GM20000 (cell line): ENCODE measurements at regions not wholly inside any gene's neighbourhood (a gene's known extent, or its start where the extent isn't known, plus 50 kb on each side); places are given as distances from the start of the nearest gene placed in this dataset.

Experiments
- DNase-seq: peaks from one replicate; pipeline ENCODE4 v3.0.0; 2012; ENCODE audit warnings: low spot score
- TF ChIP-seq, protein P1 (sequence below): IDR thresholded peaks from 2 replicates; pipeline ENCODE4 v1.5.1; 2012; ENCODE audit warnings: mild to moderate bottlenecking, control low read depth; ENCODE audit errors: extremely low read depth, missing control alignments

DNA sequence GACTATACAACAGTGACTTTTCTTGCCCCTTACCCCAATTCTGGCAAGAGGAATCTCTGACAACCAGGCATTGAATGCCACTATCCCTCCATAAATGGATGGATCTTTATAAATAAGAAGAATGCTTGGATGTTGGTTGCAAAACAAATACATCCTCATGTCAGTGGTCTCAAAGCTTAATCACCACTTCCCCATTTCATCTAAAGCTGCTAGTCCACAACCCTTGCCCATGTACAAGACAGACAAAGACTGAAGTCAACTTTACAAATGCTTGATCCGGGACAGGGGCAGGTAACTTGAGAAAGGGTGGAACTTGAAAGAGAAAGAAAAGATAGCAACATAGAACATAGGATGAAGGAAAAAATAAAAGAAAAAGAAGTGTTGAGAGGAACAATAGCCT is 540.5 kb upstream of the NOX3 start:
- no peak for DNase-seq
- TF ChIP-seq, protein P1, sequence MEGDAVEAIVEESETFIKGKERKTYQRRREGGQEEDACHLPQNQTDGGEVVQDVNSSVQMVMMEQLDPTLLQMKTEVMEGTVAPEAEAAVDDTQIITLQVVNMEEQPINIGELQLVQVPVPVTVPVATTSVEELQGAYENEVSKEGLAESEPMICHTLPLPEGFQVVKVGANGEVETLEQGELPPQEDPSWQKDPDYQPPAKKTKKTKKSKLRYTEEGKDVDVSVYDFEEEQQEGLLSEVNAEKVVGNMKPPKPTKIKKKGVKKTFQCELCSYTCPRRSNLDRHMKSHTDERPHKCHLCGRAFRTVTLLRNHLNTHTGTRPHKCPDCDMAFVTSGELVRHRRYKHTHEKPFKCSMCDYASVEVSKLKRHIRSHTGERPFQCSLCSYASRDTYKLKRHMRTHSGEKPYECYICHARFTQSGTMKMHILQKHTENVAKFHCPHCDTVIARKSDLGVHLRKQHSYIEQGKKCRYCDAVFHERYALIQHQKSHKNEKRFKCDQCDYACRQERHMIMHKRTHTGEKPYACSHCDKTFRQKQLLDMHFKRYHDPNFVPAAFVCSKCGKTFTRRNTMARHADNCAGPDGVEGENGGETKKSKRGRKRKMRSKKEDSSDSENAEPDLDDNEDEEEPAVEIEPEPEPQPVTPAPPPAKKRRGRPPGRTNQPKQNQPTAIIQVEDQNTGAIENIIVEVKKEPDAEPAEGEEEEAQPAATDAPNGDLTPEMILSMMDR, result no peak

DNA sequence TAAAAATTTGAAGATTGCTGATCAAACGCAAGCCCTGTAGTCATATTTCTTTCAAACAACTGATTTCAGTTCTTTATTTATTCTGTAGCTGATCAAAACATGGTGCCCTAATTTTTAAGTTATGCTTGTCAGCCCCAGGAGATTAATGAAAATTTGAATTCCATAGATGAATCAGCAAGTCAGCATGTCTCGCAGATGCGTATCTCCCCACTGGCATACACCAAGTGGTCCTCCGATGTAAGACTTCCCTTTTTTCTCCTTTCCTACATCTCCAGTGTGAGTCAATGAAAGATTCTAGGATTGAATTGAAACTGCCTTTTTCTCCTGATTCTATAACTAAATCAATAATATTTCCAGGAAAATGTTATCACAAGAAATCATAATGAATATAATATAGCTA is 539.6 kb upstream of the NOX3 start:
- TF ChIP-seq, protein P1, result no peak
- no peak for DNase-seq

DNA sequence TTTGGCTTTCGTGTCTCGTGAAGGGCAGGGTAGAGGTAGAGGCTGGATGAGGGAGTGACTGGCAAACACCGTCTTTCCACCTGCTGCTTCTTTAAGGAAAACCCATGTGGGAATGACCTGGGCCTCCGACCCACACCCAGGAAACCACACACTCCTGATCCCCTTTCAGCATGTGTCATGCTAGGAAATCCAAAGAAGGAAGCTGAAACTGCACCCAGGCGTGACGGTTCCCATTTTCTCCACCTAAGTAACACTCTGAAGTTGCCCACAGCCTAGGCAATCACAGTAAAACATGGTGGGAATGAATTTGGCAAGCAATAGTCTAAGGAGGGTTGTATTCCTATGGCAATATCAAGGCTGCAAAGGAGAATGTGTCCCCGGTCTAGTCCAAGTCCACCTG is 538.4 kb upstream of the NOX3 start:
- TF ChIP-seq, protein P1, result no peak
- no peak for DNase-seq

DNA sequence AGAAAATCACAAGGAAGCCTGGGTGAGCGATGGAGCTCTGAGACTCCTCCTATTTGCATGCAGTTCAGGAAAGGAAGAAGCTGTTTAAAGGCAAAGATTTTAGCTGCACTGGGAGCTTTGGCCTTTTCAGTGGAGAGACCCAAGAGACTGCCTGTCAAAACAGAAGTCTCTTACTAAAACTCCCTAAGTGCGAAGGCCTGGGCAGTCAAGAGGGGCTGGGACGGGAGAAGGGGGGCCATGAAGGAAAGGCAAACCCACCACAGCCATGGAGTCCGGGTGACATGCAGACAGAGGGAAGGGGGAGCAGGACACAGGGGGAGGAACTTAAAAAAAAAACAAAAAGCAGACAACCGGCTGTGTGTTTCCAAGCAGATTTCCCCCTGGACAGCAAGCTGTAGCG is 537.6 kb upstream of the NOX3 start:
- DNase-seq, result no peak
- TF ChIP-seq, protein P1, result no peak

DNA sequence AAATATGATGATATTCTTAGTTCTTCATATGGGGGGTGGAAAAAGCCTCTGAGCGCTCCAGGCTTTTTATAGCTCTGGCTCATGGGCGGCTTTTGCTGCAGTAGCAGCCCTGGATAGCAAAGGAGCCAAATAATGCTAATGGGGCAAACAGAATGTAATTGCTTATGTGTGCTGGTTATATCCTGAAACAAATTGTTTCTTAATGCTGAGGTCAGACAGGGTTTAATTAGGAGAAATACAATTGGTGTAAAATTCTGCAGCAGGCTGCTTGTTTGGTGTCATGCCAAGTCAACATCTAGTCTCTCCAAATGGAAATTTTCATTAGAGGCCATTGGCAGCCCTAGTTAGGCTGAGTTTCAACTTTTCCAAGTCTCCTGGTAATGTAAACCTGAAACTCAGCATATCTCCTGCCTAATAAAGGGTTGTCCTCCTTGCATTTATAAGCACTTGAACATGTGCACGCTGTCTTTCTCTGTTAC is 530.1 kb upstream of the NOX3 start:
- DNase-seq, result no peak
- TF ChIP-seq, protein P1, result no peak

DNA sequence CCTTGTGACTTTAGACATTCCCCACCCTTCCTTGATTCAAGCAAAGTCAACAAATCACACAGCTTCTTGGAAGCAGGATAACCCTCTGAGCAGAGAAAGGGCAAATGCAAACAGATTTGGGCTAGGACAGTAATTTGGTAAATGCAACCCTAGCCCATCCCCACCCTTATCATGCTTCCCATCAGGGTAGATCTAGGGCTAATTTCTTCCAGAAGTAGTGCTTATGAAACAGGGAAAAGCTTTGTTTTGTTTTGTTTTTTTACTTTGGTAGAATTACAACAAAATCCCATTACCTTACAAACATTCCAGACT is 525.1 kb upstream of the NOX3 start:
- DNase-seq, result no peak
- TF ChIP-seq, protein P1, result no peak

DNA sequence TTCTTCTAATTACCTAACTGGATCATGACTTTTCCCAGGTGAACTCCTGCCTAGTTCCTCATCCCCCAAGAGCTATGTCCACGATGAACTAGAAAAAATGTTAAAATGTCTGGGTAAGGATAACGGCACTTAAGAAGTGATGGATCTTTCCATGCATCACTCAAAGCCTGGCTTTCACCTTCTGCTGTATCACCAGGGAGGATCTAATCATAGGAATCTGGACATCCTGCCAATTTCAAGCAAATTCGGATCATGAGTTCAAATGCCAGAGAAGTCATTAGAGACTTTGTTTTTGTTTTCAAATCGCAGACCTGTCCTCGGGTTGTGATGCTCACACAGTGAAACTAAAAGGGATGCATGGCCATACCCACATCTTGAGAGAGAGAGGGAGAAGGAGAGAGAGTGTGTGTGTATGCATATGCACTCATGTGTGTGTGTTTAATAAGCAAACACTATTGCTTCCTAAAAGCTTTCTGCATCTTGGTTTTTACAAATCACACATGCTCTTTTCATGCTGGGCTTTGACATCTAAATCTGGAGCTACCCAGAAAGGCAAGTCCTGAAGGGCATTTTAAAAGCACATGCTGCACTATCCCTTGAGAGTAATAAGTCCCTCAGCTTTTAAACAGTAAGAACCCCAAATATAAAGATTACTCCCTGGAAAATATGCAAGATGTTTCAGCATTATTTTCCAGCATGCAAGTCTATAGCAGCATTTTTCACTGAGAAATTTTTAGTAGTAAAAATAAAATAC is 524.6 kb upstream of the NOX3 start:
- TF ChIP-seq, protein P1, result no peak

More for the DNA sequence above, 524.6 kb upstream of the NOX3 start:
- no peak for DNase-seq
